IPS DF 6.9 (cell line): ENCODE measurements at regions not wholly inside any gene's neighbourhood (a gene's known extent, or its start where the extent isn't known, plus 50 kb on each side); places are given as distances from the start of the nearest gene placed in this dataset.

Experiments
- DNase-seq: peaks from one replicate; pipeline ENCODE4 v3.0.0-alpha.2; 2013; ENCODE audit warnings: low read depth, low spot score
- H3K27ac ChIP-seq: one replicate; pipeline ENCODE4 v1.5.1; 2013; ENCODE audit warnings: low read length, control low read depth
- H3K27me3 ChIP-seq: 2 replicates; pipeline ENCODE4 v1.6.1; 2013; ENCODE audit warnings: mild to moderate bottlenecking, low read length; ENCODE audit not compliant: control insufficient read depth, insufficient read depth
- H3K36me3 ChIP-seq: 2 replicates; pipeline ENCODE4 v1.6.1; 2013; ENCODE audit warnings: low read length; ENCODE audit not compliant: control insufficient read depth, insufficient read depth
- H3K4me1 ChIP-seq: 2 replicates; pipeline ENCODE4 v1.6.1; 2013; ENCODE audit warnings: low read length; ENCODE audit not compliant: control insufficient read depth, insufficient read depth
- H3K4me3 ChIP-seq: 2 replicates; pipeline ENCODE4 v1.5.1; 2013; ENCODE audit warnings: mild to moderate bottlenecking, low read length
- H3K9me3 ChIP-seq: 2 replicates; pipeline ENCODE4 v1.6.1; 2013; ENCODE audit warnings: low read length, inconsistent platforms; ENCODE audit not compliant: control insufficient read depth, insufficient read depth
- WGBS: extraction: QIAGEN DNeasy Blood & Tissue Kit; methylation state at CpG from one replicate; pipeline ENCODE4 v1.1.7; 2013; ENCODE audit warnings: mixed read lengths, missing lambda C conversion rate; ENCODE audit not compliant: insufficient read length, insufficient coverage; 5-methylcytosine and 5-hydroxymethylcytosine counted together

DNA sequence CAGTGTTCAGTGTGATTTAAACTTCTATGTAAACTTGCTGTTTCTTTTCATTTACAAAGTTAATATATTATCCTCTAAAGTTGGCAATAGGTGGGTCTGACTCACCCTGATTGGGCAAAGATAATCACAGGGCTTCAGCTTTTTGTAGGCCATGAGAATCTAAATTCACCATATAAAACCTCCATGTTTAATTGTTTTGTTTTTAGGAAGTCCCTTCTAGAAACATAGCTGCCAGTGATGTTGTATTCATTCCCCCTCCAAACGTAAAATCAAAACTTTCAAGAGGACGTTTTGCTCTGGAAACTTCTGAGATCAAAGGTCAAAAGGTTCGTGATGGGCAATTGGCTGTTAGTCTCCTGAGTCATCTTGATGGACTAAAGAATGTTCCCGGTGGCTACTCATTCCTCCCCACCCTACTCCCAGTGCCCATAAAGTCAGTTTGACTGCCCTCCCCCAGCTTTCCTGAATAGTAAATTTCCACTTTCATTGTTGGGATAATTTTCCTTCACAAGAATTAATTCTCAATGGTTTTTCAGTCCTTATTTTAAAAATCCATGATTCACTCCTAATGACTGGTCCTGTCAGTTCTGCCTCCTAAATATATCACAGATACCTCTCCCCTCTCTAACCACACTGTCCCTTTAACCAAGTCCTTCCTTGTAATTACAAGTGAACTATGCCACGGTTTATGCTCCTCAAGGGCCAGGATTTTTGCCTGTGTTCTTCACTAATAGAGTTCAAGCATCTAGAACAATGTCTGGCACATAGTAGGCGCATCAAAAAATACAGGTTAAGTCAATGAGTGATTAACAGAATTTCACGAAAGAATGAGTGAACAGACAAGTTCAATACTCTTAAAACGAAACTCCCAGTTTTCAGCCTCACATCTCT lies 164.4 kb upstream of the VRK2 start:
- DNase-seq = no peak
- Histone ChIP-seq H3K36me3 (no peaks in the 10 kb centered on the region), H3K4me1 (no peaks in the 10 kb centered on the region), H3K4me3 (no peak overlapping the region), H3K9me3 (no peaks in the 10 kb centered on the region), H3K27ac (no peak overlapping the region), H3K27me3 (no peaks in the 10 kb centered on the region)
- WGBS = no CpG with 5 or more reads among the region's 8 CpGs

DNA sequence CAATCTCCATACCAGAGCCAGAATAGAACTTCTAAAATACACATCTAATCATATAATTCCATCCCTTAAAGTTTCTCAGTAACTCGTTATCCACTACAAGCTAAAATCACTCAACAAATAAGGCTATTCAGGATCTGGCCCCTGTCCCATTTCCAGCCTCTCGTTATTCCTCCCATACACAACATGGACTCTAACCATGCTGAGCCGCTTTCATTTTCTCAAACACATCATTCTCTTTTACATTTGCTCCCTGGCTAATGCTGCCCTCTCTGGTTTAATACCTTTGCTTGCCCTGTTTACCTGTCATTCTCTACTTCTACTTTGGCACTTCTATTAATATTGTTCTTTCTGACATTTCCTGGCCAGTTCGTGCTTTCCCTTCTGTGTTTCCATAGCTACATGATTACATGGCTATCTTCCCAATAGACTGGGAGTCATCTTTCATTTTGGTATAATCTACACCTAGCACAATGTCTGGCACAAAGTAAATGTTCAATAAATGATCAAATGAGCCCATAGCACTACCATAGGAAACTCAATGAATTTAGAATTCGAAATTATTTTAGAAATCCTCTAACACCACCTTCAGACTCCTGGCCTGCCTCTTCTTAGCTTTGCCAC lies 163.6 kb upstream of the VRK2 start:
- Histone ChIP-seq H3K27ac (no peak overlapping the region), H3K36me3 (no peaks in the 10 kb centered on the region), H3K4me1 (no peaks in the 10 kb centered on the region), H3K27me3 (no peaks in the 10 kb centered on the region), H3K9me3 (no peaks in the 10 kb centered on the region), H3K4me3 (no peak overlapping the region)
- 100% methylated on average over 1 of the region's 5 CpGs for WGBS
- DNase-seq = no peak

DNA sequence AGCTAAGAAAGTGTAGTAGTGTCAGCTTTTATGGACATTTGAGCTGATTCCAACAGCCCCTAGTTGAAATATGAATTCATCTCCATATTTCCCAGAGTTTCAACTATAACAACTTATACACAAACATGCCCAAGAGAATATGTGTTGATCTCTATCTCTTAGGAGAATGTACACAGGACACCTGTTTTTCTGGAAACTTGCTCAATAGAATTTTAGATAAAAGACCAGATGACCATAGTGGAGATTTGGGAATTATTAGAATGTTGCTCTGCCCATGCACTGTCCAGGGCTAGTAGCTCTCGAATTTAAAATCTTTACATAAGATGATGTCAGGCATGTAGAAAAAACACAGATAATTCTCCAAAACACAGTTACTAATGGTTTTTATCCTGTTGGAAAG lies 162.3 kb upstream of the VRK2 start:
- Histone ChIP-seq H3K4me1 (no peaks in the 10 kb centered on the region), H3K9me3 (no peaks in the 10 kb centered on the region), H3K27ac (no peak overlapping the region), H3K27me3 (no peaks in the 10 kb centered on the region), H3K4me3 (no peak overlapping the region), H3K36me3 (no peaks in the 10 kb centered on the region)
- no CpG with 5 or more reads among the region's 1 CpG for WGBS
- no peak for DNase-seq

DNA sequence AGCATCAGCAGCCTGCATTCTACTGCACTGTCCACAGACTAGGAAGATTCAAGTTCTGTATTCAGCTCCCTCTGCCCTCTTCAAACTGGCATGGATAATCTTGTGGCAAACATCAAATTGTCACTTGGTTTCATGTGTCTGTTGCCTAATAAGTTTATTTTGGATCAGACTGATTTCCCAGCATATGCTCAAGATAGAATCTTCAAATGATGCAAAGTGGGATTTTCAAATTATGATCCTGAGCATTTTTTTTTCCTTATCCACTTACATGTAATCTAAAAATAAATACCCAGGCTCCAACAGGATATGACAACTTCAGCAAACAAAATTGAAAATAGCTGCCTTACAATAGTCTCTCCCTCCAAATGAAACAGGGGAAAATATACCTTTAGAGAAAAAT lies 160.9 kb upstream of the VRK2 start:
- no peak overlapping the region for H3K27ac ChIP-seq
- H3K9me3 ChIP-seq = no peaks in the 10 kb centered on the region
- H3K4me3 ChIP-seq = no peak overlapping the region
- H3K4me1 ChIP-seq = no peaks in the 10 kb centered on the region
- no peak for DNase-seq
- no peaks in the 10 kb centered on the region for H3K36me3 ChIP-seq
- H3K27me3 ChIP-seq = no peaks in the 10 kb centered on the region

DNA sequence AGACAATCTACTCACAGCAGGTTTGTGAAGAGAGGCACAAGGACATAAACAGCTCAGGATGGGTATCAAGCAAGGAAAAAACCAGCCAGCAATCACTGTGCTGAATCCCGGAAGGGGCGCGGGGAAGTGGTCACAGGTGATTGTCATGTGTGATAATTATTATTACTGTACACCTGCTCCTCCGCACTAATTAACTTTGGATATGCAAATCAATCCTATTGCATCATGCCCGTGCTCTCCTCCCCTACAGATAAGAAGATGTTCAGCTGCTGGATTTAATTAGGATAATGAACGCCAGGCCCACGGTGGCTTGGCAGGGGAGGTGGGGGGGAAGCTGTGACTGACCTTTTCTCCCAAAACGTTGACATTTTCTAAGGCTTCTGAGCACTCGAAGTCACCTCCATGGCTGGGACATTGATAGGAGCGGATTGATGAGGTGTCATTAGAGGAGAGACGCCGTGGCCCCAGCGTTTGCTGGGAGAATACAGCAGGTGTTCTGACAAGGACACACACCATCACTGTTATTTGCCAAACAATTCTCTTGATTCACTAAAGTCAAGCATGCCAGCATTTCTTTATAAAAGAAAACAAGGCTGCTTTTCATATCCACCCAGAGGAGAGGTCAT lies 160.3 kb upstream of the VRK2 start:
- H3K27ac ChIP-seq = no peak overlapping the region

DNA sequence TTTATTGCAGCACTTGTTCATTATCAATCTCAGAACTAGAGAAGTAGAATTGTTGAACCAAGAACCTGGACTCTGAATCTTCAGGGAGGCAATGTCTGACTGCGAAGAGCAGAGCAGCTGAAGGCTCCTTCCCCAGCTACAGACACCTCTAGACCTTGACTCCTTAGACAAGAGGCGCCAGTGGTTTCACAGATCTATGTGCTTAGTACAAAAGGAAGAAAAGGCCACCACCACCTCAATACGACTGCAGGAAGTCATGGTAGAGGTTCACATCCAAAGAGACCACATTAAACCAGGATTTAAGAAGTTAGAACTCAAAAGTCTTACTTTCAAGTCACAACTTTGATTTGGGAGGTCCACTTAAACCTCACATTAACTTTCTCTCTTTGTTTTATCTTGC lies 158.1 kb upstream of the VRK2 start:
- WGBS = no CpG with 5 or more reads among the region's 3 CpGs
- no peak overlapping the region for H3K27ac ChIP-seq
- no peak for DNase-seq
- no peaks in the 10 kb centered on the region for H3K36me3 ChIP-seq
- H3K4me3 ChIP-seq = no peak overlapping the region
- H3K4me1 ChIP-seq = no peaks in the 10 kb centered on the region
- H3K9me3 ChIP-seq = no peaks in the 10 kb centered on the region
- H3K27me3 ChIP-seq = no peaks in the 10 kb centered on the region

More for the DNA sequence above, 160.3 kb upstream of the VRK2 start:
- Histone ChIP-seq H3K4me3 (no peak overlapping the region), H3K36me3 (no peaks in the 10 kb centered on the region), H3K27me3 (no peaks in the 10 kb centered on the region), H3K4me1 (no peaks in the 10 kb centered on the region), H3K9me3 (no peaks in the 10 kb centered on the region)
- DNase-seq = no peak
- no CpG with 5 or more reads among the region's 13 CpGs for WGBS

DNA sequence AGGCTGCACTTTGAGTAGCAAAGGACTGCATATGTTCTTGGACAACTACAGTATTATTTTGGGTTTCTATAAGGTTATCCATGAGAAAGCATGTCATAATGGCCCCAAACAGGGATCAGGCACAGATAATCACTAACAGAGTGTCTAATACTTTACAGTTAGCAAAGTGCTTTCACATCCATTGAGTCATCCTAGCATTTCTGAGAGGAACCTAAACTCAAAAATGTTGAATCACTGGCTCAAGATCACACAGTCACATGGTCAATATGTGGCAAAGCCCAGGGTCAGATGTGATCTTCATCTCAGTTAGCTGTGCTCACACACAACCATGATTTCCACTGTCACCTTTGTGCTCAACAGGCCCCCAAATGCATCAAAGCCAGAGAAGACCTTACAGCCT lies 156.1 kb upstream of the VRK2 start:
- H3K9me3 ChIP-seq = no peaks in the 10 kb centered on the region

DNA sequence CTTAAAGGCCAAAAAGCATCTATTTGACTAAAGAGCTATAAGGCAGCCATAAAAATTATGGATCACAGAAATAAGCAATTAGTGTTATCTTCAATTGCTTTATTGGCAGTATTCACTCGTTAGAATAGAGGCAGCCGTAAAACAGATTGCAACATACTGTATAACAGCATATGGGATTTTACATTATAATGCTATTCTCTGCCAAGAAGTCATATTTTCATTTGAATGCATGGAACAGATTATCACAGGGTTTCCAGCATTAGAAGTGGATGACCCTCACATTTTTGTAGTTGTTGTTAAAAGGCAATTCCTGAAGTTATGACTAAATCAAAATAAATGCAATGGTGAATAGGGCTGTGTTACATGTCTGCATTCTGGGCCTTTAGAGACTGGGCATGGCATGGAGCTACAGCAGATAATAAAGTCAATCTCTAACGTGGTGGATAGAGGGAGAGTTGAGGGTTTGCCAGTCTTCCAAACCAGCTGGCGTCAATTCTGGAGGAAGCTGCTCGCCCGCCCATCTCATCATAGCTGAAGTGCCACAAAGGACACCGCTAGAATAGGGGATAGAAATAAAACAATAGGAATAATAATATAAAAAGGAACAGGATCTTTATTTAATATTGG lies 155.4 kb upstream of the VRK2 start:
- H3K9me3 ChIP-seq = no peaks in the 10 kb centered on the region
- H3K27me3 ChIP-seq = no peaks in the 10 kb centered on the region
- no peaks in the 10 kb centered on the region for H3K36me3 ChIP-seq
- DNase-seq = no peak
- no peak overlapping the region for H3K27ac ChIP-seq
- no CpG with 5 or more reads among the region's 7 CpGs for WGBS
- no peak overlapping the region for H3K4me3 ChIP-seq
- no peaks in the 10 kb centered on the region for H3K4me1 ChIP-seq

More for the DNA sequence above, 156.1 kb upstream of the VRK2 start:
- DNase-seq = no peak
- Histone ChIP-seq H3K27me3 (no peaks in the 10 kb centered on the region), H3K36me3 (no peaks in the 10 kb centered on the region), H3K27ac (no peak overlapping the region), H3K4me3 (no peak overlapping the region), H3K4me1 (no peaks in the 10 kb centered on the region)

DNA sequence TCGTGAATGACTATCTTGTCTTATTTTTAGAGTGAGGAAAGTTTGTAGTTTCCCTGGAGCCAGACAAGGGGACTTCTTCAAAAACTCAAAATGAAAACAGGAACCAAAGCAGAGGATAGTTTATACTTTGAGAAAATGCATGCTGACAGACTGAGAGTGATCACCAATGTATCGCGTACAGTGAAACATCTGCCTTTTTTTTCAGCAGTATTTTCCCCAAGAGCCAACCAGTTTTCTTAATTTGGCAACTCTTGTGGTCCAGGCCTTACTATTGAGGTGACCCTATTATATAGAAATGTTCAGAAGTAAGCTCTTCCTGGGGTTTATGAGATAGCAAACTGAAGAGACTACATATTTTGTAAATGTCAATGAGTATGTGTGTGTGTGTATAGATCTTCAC lies 153.7 kb upstream of the VRK2 start:
- no peak for DNase-seq
- Histone ChIP-seq H3K4me1 (no peaks in the 10 kb centered on the region), H3K9me3 (no peaks in the 10 kb centered on the region)

DNA sequence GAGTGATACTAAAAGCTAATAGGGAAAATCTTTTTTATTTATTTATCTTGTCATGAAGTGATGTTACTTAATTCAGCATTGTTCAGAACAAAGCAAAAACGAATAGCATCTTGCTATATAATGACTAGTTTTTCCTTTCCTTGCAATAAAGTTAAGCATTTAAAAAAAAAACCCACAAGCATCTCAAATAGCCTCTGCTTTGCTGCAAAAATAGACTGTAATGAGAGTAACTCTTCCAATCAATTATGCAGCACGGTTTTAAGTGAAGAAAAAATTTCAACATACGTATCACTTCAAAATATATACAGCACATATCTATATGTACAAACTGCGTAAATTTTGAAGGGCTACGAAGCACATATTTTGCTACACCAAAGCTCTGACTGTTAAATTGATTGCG lies 153.3 kb upstream of the VRK2 start:
- H3K36me3 ChIP-seq = no peaks in the 10 kb centered on the region

More for the DNA sequence above, 153.7 kb upstream of the VRK2 start:
- Histone ChIP-seq H3K36me3 (no peaks in the 10 kb centered on the region), H3K4me3 (no peak overlapping the region), H3K27me3 (no peaks in the 10 kb centered on the region), H3K27ac (no peak overlapping the region)
- WGBS = no CpG with 5 or more reads among the region's 3 CpGs

More for the DNA sequence above, 153.3 kb upstream of the VRK2 start:
- no peak overlapping the region for H3K27ac ChIP-seq
- DNase-seq = no peak
- H3K4me1 ChIP-seq = no peaks in the 10 kb centered on the region
- H3K9me3 ChIP-seq = no peaks in the 10 kb centered on the region
- H3K4me3 ChIP-seq = no peak overlapping the region
- WGBS = no CpG with 5 or more reads among the region's 6 CpGs
- H3K27me3 ChIP-seq = no peaks in the 10 kb centered on the region
